GM19455 (cell line): ENCODE measurements at regions not wholly inside any gene's neighbourhood (a gene's known extent, or its start where the extent isn't known, plus 50 kb on each side); places are given as distances from the start of the nearest gene placed in this dataset.
"Not testable (repeated sequence)": the region's sequence is repeated elsewhere in the genome, so short reads cannot be mapped to it uniquely, and the experiment has no call there.

Experiments
- ATAC-seq: cut with Tn5 transposase; IDR thresholded peaks from one replicate; pipeline ENCODE4 v1.9.1; 2021; ENCODE audit not compliant: unreplicated experiment

DNA sequence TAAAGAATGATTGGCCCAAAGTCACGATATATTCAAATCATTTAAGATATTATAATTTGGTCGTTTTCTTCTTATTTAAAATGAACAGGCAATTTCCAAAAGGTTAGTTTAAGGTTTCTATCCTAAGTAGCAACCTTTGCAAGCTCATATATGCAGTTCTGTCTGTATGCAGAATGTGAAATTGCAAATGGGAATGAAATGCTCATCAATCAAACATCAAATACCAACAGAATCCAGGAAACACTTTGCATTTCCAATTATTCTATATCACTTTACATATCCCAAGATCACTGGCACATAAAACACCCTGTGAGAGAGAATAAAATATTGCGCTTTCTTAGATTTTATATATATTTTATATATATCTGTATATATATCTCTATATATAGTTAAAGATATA lies 237.3 kb downstream of the NRIP1 start:
- no peak for ATAC-seq

DNA sequence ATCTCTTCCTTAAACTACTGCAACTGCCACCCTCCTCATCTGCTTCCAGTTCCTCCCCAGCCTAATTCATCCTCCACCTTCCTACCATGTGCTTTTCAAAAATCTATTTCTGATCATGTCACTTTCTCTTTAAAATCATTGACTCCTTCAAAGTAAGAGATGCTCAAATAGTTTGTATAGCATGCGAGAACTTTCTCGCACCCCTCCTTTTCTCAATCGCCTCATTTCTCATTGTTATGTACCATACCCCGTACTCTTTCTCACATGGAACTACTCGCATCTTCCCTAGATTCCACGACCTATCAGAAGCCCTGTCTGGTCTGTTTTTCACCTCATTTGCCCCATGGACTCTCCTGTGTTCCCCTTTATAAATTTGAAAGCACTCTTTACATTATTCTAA lies 238.2 kb downstream of the NRIP1 start:
- no peak for ATAC-seq

DNA sequence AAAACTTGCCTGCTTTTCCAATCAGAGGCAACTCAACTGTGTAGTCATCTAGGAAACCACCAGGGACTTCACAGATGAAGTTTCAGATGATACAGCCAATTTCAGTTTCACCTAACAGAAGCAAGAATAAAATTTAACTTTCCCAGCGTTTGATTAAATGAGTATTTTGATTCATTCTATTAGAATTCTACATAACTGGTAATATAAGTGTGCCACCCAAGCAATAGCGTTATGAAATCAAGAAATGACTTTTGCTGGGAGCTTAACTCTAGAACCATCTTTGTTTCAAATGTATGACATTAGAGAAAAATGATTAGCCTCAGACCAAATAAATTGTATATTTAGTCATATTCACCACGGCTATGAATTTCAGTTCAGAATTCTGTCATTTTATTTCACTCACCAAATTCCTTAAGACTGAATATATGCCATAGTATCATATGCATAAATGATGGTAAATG lies 239.3 kb downstream of the NRIP1 start:
- peak; percentile 69 for ATAC-seq

DNA sequence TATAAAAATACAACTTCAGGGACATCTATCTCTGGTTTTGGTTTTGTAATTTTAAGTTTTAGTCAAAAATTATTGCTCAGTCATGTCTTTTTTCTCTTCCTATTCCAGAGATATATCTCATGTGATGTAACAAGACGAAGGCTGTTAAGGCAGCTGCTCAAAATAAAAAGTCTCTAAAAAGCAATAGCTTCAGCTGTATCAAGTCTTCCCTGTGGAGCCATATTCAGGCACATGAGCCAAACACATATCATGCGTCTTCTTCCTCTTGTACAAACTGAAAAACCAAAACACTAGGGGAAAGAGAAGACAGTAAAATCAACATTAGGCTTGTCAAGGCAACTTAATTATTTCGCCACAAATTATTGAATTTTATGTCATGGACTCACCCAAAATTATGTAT lies 240.7 kb downstream of the NRIP1 start:
- no peak for ATAC-seq

DNA sequence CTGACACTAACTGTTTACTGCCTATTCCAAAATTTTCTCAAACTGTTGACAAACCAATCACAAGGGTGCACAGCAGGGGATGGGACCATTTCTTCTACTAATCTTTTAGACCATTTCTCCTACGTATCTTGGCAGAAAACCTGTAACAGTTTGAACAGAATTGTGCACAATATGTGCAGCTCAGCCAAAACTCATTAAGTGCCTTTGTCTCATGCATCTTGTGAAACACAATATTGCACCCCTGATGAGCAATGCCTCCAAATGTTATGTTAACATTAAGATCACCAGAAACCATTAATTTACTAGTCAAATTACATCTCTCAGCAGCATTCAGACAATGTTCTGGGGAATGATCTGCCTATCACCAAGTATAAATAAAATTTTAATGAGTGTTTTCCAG lies 247.5 kb downstream of the NRIP1 start:
- ATAC-seq: no peak

DNA sequence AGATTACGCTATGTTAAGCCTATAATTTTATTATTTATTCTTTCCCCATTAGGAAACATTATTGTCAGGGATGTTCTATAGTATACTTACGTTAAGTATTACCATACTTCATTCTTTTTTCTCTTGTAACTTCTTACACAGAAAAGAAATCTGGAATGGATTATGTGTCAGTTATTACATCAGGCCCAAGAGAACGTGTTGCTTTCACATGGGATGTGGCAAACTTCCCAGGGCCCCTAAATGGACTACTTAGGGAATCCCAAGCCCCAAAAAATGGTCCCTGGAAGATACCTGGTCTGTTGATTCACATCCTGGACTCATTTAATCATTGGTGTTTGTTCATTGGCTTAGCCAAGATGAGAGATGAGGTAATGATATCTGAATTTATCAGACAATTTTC lies 249.8 kb downstream of the NRIP1 start:
- ATAC-seq: no peak

DNA sequence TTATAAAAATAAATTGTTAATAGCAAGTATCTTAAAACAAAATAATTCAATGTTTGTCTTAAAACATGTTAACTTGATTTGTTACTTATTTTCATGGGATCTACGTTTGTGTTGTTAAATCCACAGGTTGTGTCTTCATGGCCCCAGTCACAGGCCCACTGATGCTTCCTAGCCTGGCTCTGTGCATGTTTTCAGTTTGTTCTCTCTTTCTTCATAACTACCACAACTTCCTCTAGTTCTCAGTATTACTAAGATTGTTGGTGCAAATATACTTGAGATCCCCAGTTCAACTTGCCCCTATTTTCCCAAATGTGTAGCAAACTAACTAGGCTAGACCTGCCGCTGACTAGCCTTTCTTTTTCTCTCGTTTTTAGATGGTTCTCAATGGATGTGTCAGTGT lies 250.5 kb downstream of the NRIP1 start:
- no peak for ATAC-seq

DNA sequence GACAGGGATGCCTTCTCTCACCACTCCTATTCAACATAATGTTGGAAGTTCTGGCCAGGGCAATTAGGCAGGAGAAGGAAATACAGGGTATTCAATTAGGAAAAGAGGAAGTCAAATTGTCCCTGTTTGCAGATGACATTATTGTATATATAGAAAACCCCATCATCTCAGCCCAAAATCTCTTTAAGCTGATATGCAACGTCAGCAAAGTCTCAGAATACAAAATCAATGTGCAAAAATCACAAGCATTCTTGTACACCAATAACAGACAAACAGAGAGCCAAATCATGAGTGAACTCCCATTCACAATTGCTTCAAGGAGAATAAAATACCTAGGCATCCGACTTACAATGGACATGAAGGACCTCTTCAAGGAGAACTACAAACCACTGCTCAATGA lies 258.1 kb upstream of the SAMSN1 start:
- not testable (repeated sequence) for ATAC-seq

DNA sequence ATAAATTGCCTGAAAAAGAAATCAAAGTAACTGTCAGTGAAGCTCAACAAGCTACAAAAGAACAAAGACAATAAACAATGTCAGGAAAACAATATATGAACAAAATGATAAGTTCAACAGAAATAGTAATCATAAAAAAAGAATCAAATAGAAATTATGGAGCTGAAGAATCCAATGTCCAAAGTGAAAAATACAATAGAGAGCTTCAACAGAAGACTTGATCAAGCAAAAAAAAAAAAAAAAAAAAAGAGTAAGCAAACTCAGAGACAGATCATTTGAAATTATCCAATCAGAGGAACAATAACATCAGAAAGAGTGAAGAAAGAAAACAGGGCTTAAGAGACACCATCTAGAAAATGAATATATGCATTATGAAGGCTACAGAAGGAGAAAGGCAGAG lies 251.4 kb upstream of the SAMSN1 start:
- no peak for ATAC-seq

DNA sequence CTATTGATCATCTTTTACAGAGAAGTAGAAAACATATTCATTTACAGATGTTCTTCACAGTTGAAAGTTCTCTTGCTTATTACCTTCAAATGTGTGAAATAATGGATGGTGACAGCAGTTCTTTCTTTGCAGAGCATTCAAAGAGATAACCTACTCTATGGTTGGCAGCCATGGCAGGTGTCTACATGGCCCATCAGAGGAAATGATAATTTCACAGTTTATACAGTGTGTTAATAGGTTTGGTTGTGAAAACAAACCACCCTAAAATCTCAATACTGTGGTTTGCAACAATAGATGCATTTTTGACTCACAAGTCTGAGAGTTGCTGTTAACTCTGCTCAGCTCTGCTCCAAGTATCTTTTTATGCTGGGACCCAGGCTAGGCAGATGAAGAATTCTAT lies 241.2 kb upstream of the SAMSN1 start:
- no peak for ATAC-seq

DNA sequence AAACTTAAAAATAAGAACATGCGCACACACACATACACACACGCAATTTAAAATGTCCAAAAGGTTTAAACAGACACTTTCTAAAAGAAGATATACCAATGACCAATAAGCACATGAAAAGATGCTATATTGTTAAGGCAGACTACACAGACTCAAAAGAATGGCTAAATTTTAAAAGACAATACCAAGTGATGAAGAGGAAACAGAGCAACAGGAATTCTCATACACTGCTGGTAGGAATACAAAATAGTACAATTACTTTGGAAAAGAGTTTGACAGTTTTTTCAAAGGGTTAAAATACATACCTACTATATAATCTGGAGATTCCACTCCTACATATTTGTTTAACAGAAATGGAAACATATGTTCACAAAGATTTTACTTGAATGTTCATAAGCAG lies 239.6 kb upstream of the SAMSN1 start:
- ATAC-seq: no peak

DNA sequence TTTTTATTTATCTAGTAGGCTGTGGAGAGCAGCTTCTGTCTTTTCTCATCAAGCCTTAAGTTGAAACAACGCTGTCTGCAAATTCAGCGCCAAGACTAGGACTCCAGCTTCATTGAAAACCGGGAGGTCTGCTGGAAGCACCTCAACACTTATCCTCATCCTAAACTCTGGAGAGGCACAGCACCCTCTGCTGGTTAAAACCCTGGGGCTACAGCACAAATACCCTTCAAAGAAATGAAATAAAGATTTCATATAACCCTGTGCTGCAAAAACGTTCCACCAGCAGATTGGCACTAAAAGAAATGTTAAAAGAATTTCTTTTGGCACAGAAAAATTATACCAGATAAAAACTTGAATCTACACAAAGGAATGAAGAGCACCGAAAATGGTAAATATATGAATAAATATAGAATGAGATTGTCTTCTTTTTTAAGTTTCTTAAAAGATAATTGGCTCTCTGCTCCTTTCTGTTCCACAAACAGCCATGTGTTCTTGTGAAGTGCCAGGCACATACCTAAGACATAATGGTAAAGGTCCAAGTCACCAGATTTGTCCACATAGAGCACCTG lies 227.7 kb upstream of the SAMSN1 start:
- no peak for ATAC-seq

DNA sequence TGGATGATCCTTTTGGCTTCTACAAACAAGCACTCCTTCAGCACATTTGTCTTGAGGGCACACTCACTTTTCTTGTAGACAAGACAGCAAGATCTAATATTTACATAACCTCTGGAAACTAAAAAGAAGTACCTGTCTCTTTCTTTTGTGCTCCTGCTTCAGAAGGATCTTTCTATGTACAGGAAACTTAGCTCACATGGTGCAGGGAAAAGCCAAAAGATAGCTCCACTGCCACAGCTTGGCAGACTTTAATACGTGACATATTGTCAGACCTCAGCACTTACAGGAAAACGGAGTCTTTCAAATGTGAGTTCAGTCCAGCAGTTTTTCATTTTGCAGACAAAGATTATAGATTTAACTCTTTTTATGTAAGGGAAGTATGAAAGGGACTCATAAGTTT lies 225.5 kb upstream of the SAMSN1 start:
- no peak for ATAC-seq

DNA sequence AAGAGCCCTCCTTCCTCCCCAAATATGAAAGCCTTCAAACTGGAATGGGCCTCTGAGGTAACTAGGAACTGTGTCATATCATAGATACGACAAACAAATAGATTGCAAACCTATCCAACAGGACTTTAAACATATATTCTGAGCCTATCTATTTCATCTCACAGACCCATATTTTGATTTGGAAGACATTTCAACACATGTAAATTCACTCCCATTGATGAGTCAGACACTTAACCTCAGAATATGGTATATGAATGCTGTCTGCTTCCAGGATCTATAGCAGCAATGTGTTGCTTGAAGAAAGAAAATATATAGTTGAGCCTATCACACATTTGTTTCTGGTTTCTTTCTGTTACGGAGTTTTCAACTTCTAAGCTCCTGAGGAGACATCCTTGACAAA lies 221.9 kb upstream of the SAMSN1 start:
- ATAC-seq: no peak

DNA sequence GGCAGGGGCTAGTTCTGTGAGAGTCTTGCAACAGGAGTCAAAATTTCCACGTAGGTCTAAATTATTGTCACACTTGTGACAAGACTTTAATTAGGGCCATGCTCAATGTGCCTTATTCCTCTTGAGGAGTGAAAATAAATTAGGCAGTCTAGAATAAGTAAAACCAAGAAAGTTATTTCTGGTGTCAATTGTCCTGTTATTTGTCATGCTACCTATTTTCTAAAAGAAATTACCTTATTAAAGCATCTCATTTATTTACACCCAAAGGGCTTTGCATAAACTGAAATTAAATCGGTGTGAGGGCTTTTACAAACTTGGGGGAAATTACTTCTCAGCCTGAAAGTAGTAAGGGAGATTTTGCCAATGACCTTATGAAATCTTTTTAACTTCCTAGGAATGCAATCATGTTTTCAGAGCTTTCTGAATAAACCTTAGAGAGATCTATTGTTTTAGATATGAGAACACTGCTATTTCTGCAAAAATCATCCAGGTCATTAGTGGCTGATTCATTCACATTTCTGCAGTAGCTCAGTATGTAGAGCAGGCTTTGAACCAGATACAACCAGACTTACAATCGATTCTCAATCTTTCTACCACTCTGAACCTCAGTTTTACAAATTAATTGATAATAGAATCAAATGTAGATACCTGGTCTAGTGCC lies 221.2 kb upstream of the SAMSN1 start:
- ATAC-seq: no peak

DNA sequence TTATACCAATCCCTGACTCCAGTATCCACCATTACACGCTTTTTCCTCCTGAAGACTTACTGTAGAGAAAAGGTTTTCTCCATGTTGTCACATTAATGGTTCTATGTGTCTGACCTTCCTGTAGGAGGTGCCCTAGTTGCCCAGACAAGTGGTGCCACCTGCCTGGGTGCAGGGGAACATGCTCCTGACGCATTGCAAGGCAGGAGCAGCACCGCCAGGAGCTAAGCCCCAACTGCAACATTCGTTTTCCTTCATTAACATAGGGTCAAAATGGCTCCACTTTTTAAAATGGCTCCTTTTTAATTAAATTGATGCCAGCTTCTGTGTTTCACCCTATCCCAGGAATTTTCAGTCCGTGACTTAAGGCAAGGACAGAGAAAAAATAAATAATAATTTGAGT lies 220.1 kb upstream of the SAMSN1 start:
- ATAC-seq: no peak

DNA sequence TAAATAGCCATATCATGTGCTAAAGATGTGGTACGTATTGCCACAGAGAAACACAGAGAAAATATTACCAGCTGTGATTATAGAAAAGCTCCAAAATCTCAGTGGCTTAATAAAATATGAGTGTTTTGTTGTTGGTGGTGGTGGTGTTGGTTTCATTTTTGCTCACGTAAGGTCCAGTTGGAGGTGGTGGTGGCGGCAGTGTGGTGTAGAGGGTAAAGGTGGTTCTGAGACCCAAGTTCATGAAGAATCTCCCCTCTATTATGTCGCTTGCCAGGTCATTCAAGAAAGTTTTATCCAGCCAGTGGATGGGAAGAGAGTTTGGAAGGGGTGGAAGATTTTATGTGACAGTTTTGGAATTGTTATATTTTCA lies 217.6 kb upstream of the SAMSN1 start:
- ATAC-seq: no peak

DNA sequence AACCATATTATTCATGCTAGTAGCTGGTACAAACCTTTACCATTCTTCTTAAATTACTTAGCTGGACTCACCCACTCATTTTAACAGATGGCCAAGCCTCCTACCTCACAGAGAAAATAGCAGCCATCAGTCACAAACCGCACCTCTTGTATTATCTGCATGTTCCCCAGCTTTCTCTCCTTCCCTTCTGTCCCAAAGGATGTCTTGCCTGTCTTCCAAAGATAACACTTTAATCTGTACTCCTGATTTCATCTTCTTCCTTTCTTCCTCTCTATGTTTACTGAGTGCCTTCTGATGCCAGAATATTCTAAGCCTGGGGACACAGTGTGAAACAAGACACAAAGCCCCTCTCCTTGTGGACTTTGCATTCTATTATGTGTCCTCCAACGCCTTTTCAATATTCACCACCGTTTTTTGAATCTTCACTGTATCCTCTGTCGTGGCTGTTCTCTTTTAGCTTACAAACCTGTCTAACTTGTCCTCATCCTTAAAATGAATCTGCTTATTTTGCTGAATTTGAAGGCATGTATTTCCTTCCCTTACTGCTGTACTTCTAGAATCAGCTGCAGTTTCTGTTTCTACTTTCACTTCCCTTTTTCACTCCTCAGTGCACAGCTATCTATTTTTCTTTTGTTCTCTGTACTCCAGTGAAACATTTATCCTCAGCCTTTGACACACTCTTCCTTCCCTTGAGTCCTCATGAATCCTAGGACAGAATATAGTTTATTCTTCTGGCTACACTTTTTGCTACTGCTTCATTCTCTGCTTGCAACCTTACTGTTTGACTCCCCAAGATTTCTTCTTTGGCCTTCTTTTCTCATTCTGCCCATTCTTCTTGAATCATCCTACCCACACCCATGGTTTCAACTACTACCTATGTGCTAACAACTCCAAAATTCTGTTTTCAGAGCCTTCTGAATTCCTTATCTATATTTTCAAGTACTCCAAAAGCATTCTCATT lies 216.9 kb upstream of the SAMSN1 start:
- ATAC-seq: peak; percentile 98

DNA sequence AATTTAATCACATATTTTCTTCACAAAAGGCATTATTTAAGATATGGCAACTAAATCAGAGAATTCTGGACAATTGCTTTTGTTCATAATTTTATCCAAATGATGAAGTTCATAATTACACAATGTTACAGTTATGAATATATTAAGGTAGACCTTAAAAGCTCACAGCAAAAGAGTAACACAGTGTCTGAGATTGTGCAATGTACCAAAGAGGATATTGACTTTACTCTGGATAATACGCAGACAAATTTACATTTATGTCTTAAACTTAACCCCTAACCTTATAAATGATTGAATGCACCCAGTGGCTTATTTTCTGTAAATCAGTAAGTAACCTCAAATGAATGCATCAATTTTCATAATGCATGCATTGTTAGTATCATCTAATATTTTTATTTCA lies 216.2 kb upstream of the SAMSN1 start:
- no peak for ATAC-seq

DNA sequence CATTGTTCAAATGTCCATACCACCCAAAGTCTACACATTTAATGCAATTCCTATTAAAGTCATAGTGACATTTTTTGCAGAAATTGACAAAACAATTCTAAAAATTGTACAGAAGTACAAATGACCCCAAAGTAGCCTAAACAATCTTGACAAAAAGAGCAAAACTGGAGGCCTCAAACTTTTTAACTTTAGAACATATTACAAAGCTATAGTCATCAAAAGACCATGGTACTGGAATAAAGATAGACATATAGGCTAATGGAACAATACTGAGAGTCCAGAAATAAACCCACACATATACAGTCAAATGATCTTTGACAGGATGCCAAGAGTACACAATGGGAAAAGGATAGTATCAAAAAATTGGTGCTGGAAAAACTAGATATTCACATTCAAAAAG lies 213.2 kb upstream of the SAMSN1 start:
- ATAC-seq: no peak

DNA sequence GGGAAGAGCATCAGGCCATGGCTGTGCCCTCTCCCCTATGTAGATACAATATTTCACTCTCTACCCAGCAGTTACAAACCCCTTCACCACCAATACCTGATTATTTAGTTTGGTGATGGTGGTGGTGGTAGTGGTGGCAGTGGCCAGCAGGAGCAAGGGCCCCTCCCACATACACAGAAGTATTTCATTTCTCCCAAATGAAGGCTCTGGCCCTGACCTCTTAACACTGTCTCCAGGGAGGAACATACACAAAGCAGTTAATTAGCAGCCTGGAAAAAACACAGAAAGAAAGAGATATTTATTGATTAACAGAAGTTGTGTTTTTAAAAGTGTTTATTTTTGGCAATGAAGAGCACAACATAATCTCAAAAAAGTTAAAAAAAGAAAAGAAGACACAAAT lies 212.7 kb upstream of the SAMSN1 start:
- ATAC-seq: no peak
